Neural progenitor cell (in vitro differentiated cells): ENCODE measurements at regions not wholly inside any gene's neighbourhood (a gene's known extent, or its start where the extent isn't known, plus 50 kb on each side); places are given as distances from the start of the nearest gene placed in this dataset.

ENCODE experiments used
- DNase-seq: peaks from one replicate; pipeline ENCODE4 v3.0.0-alpha.2; 2016; ENCODE audit warnings: low spot score
- H2AFZ ChIP-seq: fragments of 200-600 bp; sonication (generic); replicated peaks from 2 replicates; pipeline ENCODE4 v1.6.1; 2016; ENCODE audit warnings: antibody characterized with exemption
- H3F3A ChIP-seq: fragments of 200-600 bp; sonication (generic); 2 replicates; pipeline ENCODE4 v1.6.1; 2016; ENCODE audit warnings: antibody characterized with exemption, low read depth
- H3K27ac ChIP-seq: fragments of 200-600 bp; sonication (generic); 2 replicates; pipeline ENCODE4 v1.5.1; 2016; ENCODE audit warnings: mild to moderate bottlenecking
- H3K27me3 ChIP-seq: fragments of 200-600 bp; sonication (generic); 2 replicates; pipeline ENCODE4 v1.6.1; 2016; ENCODE audit warnings: mild to moderate bottlenecking, moderate library complexity
- H3K36me3 ChIP-seq: fragments of 200-600 bp; sonication (generic); 2 replicates; pipeline ENCODE4 v1.5.1; 2016
- H3K4me1 ChIP-seq: fragments of 200-600 bp; sonication (generic); 2 replicates; pipeline ENCODE4 v1.6.1; 2016; ENCODE audit warnings: mixed run types
- H3K4me2 ChIP-seq: fragments of 200-600 bp; sonication (generic); 2 replicates; pipeline ENCODE4 v1.6.1; 2016
- H3K4me3 ChIP-seq: fragments of 200-600 bp; sonication (generic); 2 replicates; pipeline ENCODE4 v1.5.1; 2016
- H3K79me2 ChIP-seq: fragments of 200-600 bp; sonication (generic); 2 replicates; pipeline ENCODE4 v1.6.1; 2016; ENCODE audit warnings: low read depth
- H3K9ac ChIP-seq: fragments of 200-600 bp; sonication (generic); 2 replicates; pipeline ENCODE4 v1.6.1; 2016
- H3K9me3 ChIP-seq: fragments of 200-600 bp; sonication (generic); 2 replicates; pipeline ENCODE4 v1.5.1; 2016; ENCODE audit warnings: low read depth
- H4K20me1 ChIP-seq: fragments of 200-600 bp; sonication (generic); 2 replicates; pipeline ENCODE4 v1.6.1; 2016; ENCODE audit warnings: low read depth
- H3K27ac Mint-ChIP-seq: 3 replicates; pipeline ENCODE4 v1.8.0; 2021; ENCODE audit warnings: mixed read lengths
- H3K27me3 Mint-ChIP-seq: 2 replicates; pipeline ENCODE4 v1.8.0; 2022; ENCODE audit warnings: low read depth, mild to moderate bottlenecking, inconsistent platforms, moderate library complexity, mixed read lengths; ENCODE audit not compliant: insufficient read depth
- H3K36me3 Mint-ChIP-seq: 3 replicates; pipeline ENCODE4 v1.8.0; 2021; ENCODE audit warnings: mixed read lengths
- H3K4me1 Mint-ChIP-seq: 3 replicates; pipeline ENCODE4 v1.8.0; 2021; ENCODE audit warnings: mixed read lengths
- H3K4me3 Mint-ChIP-seq: 3 replicates; pipeline ENCODE4 v1.8.0; 2021; ENCODE audit warnings: mild to moderate bottlenecking, moderate library complexity, mixed read lengths
- H3K9me3 Mint-ChIP-seq: 3 replicates; pipeline ENCODE4 v1.8.0; 2020; ENCODE audit warnings: mixed read lengths
- CTCF ChIP-seq: fragments of 200-600 bp; sonication (generic); IDR thresholded peaks from 2 replicates; pipeline ENCODE4 v1.5.1; 2017; ENCODE audit warnings: antibody characterized with exemption, mild to moderate bottlenecking
- EZH2 ChIP-seq: fragments of 200-600 bp; sonication (generic); IDR thresholded peaks from 2 replicates; pipeline ENCODE4 v1.6.1; 2017; ENCODE audit warnings: antibody characterized with exemption, mild to moderate bottlenecking, moderate library complexity
- EZH2phosphoT487 ChIP-seq: fragments of 200-600 bp; sonication (generic); IDR thresholded peaks from 2 replicates; pipeline ENCODE4 v1.6.1; 2017; ENCODE audit warnings: antibody characterized with exemption

GRCh38 chr4:111274060-111274459 lies 651.2 kb upstream of the PITX2 start:
- H3K4me3 Mint-ChIP-seq: no peak overlapping the region
- H3K79me2 ChIP-seq: no peaks in the 10 kb centered on the region

GRCh38 chr4:111274486-111274885 lies 651.6 kb upstream of the PITX2 start:
- Mint-ChIP-seq H3K4me3 (no peak overlapping the region), H3K9me3 (no peaks in the 10 kb centered on the region), H3K36me3 (no peaks in the 10 kb centered on the region), H3K27ac (no peak overlapping the region), H3K4me1 (no peaks in the 10 kb centered on the region), H3K27me3 (no peaks in the 10 kb centered on the region)
- Histone ChIP-seq H3K4me3 (no peak overlapping the region), H3K27me3 (no peaks in the 10 kb centered on the region), H3F3A (no peaks in the 10 kb centered on the region), H3K9me3 (no peaks in the 10 kb centered on the region), H4K20me1 (no peaks in the 10 kb centered on the region), H3K27ac (no peak overlapping the region), H3K36me3 (no peaks in the 10 kb centered on the region), H3K9ac (no peak overlapping the region), H3K4me1 (no peaks in the 10 kb centered on the region), H3K4me2 (no peak overlapping the region), H2AFZ (no peak overlapping the region), H3K79me2 (no peaks in the 10 kb centered on the region)
- DNase-seq: no peak
- TF ChIP-seq CTCF: no peak
- TF ChIP-seq EZH2: no peak
- no peak for TF ChIP-seq EZH2phosphoT487

More at GRCh38 chr4:111274060-111274459, 651.2 kb upstream of the PITX2 start:
- Histone ChIP-seq H3K4me2 (no peak overlapping the region), H3F3A (no peaks in the 10 kb centered on the region), H3K4me1 (no peaks in the 10 kb centered on the region), H2AFZ (no peak overlapping the region), H3K9me3 (no peaks in the 10 kb centered on the region), H3K9ac (no peak overlapping the region), H3K27ac (no peak overlapping the region), H4K20me1 (no peaks in the 10 kb centered on the region), H3K27me3 (no peaks in the 10 kb centered on the region), H3K36me3 (no peaks in the 10 kb centered on the region), H3K4me3 (no peak overlapping the region)
- Mint-ChIP-seq H3K4me1 (no peaks in the 10 kb centered on the region), H3K27ac (no peak overlapping the region), H3K36me3 (no peaks in the 10 kb centered on the region), H3K9me3 (no peaks in the 10 kb centered on the region), H3K27me3 (no peaks in the 10 kb centered on the region)
- DNase-seq: no peak
- no peak for TF ChIP-seq EZH2
- no peak for TF ChIP-seq EZH2phosphoT487
- no peak for TF ChIP-seq CTCF

- no peaks in the 10 kb centered on the region for H3F3A ChIP-seq
- no peaks in the 10 kb centered on the region for H4K20me1 ChIP-seq
- H3K4me2 ChIP-seq: no peak overlapping the region
- no peak for TF ChIP-seq EZH2phosphoT487
- TF ChIP-seq EZH2: no peak
- no peak for TF ChIP-seq CTCF
- H3K27ac Mint-ChIP-seq: no peak overlapping the region
- no peaks in the 10 kb centered on the region for H3K9me3 Mint-ChIP-seq
- no peak overlapping the region for H3K4me3 ChIP-seq
- no peaks in the 10 kb centered on the region for H3K36me3 Mint-ChIP-seq
- H3K4me3 Mint-ChIP-seq: no peak overlapping the region
- H3K27ac ChIP-seq: no peak overlapping the region
- H3K27me3 Mint-ChIP-seq: no peaks in the 10 kb centered on the region
- H3K4me1 ChIP-seq: no peaks in the 10 kb centered on the region
- H3K4me1 Mint-ChIP-seq: no peaks in the 10 kb centered on the region
- peaks cover 7% of the 10 kb centered on the region for H3K27me3 ChIP-seq
- no peaks in the 10 kb centered on the region for H3K9me3 ChIP-seq
- no peaks in the 10 kb centered on the region for H3K36me3 ChIP-seq
- no peak overlapping the region for H2AFZ ChIP-seq
- H3K79me2 ChIP-seq: no peaks in the 10 kb centered on the region
- DNase-seq: no peak
- H3K9ac ChIP-seq: no peak overlapping the region
Measured at GRCh38 chr4:111281219-111281618, 658.3 kb upstream of the PITX2 start.
